HepG2 (cell line): ENCODE measurements at regions not wholly inside any gene's neighbourhood (a gene's known extent, or its start where the extent isn't known, plus 50 kb on each side); places are given as distances from the start of the nearest gene placed in this dataset.

Experiments
- ARNT2 ChIP-seq: sonication (generic); formaldehyde crosslinking; IDR thresholded peaks from 2 replicates; pipeline ENCODE4 v1.8.0; 2022; ENCODE audit warnings: mild to moderate bottlenecking, low read depth, missing genetic modification reagents, moderate library complexity
- ESRRA ChIP-seq: sonication (generic); formaldehyde crosslinking; IDR thresholded peaks from 2 replicates; pipeline ENCODE4 v1.5.1; 2020; ENCODE audit warnings: mild to moderate bottlenecking, low read depth, missing genetic modification reagents
- GPBP1L1 ChIP-seq: sonication (generic); formaldehyde crosslinking; IDR thresholded peaks from 2 replicates; pipeline ENCODE4 v1.5.0; 2020; ENCODE audit warnings: mild to moderate bottlenecking, missing genetic modification reagents
- ISL2 ChIP-seq: sonication (generic); formaldehyde crosslinking; IDR thresholded peaks from 2 replicates; pipeline ENCODE4 v1.5.0; 2020; ENCODE audit warnings: missing genetic modification reagents
- KDM5B ChIP-seq: sonication (generic); formaldehyde crosslinking; IDR thresholded peaks from 2 replicates; pipeline ENCODE4 v1.4.0; 2020; ENCODE audit warnings: missing genetic modification reagents, mild to moderate bottlenecking, borderline replicate concordance
- LCORL ChIP-seq, 2 experiments: fragments of 450-650 bp in 1 of 2; sonication (generic) in 1 of 2; formaldehyde crosslinking in 1 of 2; IDR thresholded peaks; 2 replicates each; pipeline versions ENCODE4 v1.5.0 to v1.6.1; 2017 to 2020; ENCODE audit warnings: antibody characterized with exemption in 1 of 2, missing genetic modification reagents in 1 of 2
- MBNL3 ChIP-seq: fragments of 250-450 bp; sonication (Bioruptor Pico); conservative IDR thresholded peaks from 2 replicates; pipeline ENCODE4 v1.8.0; 2022; ENCODE audit warnings: mild to moderate bottlenecking, inconsistent platforms
- PHF20 ChIP-seq: sonication (generic); formaldehyde crosslinking; IDR thresholded peaks from 2 replicates; pipeline ENCODE4 v1.5.0; 2020; ENCODE audit warnings: mild to moderate bottlenecking, missing genetic modification reagents
- RARA ChIP-seq: IDR thresholded peaks from 2 replicates; pipeline ENCODE4 v1.6.1; 2016; ENCODE audit warnings: missing genetic modification reagents, missing compliant biosample characterization
- SNAPC2 ChIP-seq: sonication (generic); formaldehyde crosslinking; IDR thresholded peaks from 2 replicates; pipeline ENCODE4 v1.8.1; 2022; ENCODE audit warnings: mild to moderate bottlenecking, missing genetic modification reagents
- THYN1 ChIP-seq: sonication (generic); formaldehyde crosslinking; IDR thresholded peaks from 2 replicates; pipeline ENCODE4 v1.8.1; 2023; ENCODE audit warnings: low read depth, mild to moderate bottlenecking, moderate library complexity, missing genetic modification reagents, borderline replicate concordance
- ZFX ChIP-seq: sonication (generic); formaldehyde crosslinking; IDR thresholded peaks from 2 replicates; pipeline ENCODE4 v1.4.0; 2020; ENCODE audit warnings: mild to moderate bottlenecking, low read depth, missing genetic modification reagents, moderate library complexity
- ZGPAT ChIP-seq: IDR thresholded peaks from 2 replicates; pipeline ENCODE4 v1.6.1; 2016; ENCODE audit warnings: mild to moderate bottlenecking
- ZNF260 ChIP-seq: sonication (generic); formaldehyde crosslinking; IDR thresholded peaks from 2 replicates; pipeline ENCODE4 v1.4.0; 2020; ENCODE audit warnings: missing genetic modification reagents, low read depth, mild to moderate bottlenecking, borderline replicate concordance
- ZNF34 ChIP-seq: sonication (generic); formaldehyde crosslinking; IDR thresholded peaks from 2 replicates; pipeline ENCODE4 v1.4.0; 2020; ENCODE audit warnings: mild to moderate bottlenecking, missing genetic modification reagents, borderline replicate concordance
- ZNF446 ChIP-seq: sonication (generic); formaldehyde crosslinking; IDR thresholded peaks from 2 replicates; pipeline ENCODE4 v1.5.0; 2020; ENCODE audit warnings: mild to moderate bottlenecking, missing genetic modification reagents
- ZNF552 ChIP-seq: sonication (generic); formaldehyde crosslinking; IDR thresholded peaks from 2 replicates; pipeline ENCODE4 v1.9.0; 2022; ENCODE audit warnings: missing genetic modification reagents, mild to moderate bottlenecking, borderline replicate concordance
- ZNF792 ChIP-seq: IDR thresholded peaks from 2 replicates; pipeline ENCODE4 v1.6.1; 2016
- TF ChIP-seq, protein P1 (sequence below): sonication (generic); formaldehyde crosslinking; IDR thresholded peaks from 2 replicates; pipeline ENCODE4 v1.4.0; 2020; ENCODE audit warnings: missing genetic modification reagents, borderline replicate concordance
- TF ChIP-seq, protein P2 (sequence below): sonication (generic); formaldehyde crosslinking; IDR thresholded peaks from 2 replicates; pipeline ENCODE4 v1.5.0; 2020; ENCODE audit warnings: mild to moderate bottlenecking, missing genetic modification reagents, borderline replicate concordance

GRCh38 chr2:20111311-20112131 lies 60.1 kb upstream of the LAPTM4A start (continued):
- TF ChIP-seq, protein P1, sequence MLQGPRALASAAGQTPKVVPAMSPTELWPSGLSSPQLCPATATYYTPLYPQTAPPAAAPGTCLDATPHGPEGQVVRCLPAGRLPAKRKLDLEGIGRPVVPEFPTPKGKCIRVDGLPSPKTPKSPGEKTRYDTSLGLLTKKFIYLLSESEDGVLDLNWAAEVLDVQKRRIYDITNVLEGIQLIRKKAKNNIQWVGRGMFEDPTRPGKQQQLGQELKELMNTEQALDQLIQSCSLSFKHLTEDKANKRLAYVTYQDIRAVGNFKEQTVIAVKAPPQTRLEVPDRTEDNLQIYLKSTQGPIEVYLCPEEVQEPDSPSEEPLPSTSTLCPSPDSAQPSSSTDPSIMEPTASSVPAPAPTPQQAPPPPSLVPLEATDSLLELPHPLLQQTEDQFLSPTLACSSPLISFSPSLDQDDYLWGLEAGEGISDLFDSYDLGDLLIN (CRISPR knock-in tag) = no peak
- no peak for TF ChIP-seq THYN1 (CRISPR knock-in tag)
- 0 out of 2 replicates have a peak, but pooled peaks have one; percentile 29 for TF ChIP-seq ESRRA (CRISPR knock-in tag)
- TF ChIP-seq GPBP1L1 (CRISPR knock-in tag) = no peak
- no peak; the same call in 1 of the 2 replicates for TF ChIP-seq ZGPAT
- TF ChIP-seq ZNF792 (CRISPR knock-in tag) = no peak
- no peak for TF ChIP-seq KDM5B (CRISPR knock-in tag)
- TF ChIP-seq ZNF552 = 0 out of 2 replicates have a peak, but pooled peaks have one; percentile 75
- TF ChIP-seq ZNF446 (CRISPR knock-in tag) = no peak
- peak; percentile 35; the same call in 1 of the 2 replicates for TF ChIP-seq PHF20
- no peak for TF ChIP-seq LCORL (IDR thresholded peaks at IDR 0.05)
- TF ChIP-seq LCORL (CRISPR knock-in tag; IDR thresholded peaks at IDR 0.05) = peak; percentile 40; the same call in 1 of the 2 replicates
- TF ChIP-seq ZNF260 = no peak
- TF ChIP-seq, protein P2, sequence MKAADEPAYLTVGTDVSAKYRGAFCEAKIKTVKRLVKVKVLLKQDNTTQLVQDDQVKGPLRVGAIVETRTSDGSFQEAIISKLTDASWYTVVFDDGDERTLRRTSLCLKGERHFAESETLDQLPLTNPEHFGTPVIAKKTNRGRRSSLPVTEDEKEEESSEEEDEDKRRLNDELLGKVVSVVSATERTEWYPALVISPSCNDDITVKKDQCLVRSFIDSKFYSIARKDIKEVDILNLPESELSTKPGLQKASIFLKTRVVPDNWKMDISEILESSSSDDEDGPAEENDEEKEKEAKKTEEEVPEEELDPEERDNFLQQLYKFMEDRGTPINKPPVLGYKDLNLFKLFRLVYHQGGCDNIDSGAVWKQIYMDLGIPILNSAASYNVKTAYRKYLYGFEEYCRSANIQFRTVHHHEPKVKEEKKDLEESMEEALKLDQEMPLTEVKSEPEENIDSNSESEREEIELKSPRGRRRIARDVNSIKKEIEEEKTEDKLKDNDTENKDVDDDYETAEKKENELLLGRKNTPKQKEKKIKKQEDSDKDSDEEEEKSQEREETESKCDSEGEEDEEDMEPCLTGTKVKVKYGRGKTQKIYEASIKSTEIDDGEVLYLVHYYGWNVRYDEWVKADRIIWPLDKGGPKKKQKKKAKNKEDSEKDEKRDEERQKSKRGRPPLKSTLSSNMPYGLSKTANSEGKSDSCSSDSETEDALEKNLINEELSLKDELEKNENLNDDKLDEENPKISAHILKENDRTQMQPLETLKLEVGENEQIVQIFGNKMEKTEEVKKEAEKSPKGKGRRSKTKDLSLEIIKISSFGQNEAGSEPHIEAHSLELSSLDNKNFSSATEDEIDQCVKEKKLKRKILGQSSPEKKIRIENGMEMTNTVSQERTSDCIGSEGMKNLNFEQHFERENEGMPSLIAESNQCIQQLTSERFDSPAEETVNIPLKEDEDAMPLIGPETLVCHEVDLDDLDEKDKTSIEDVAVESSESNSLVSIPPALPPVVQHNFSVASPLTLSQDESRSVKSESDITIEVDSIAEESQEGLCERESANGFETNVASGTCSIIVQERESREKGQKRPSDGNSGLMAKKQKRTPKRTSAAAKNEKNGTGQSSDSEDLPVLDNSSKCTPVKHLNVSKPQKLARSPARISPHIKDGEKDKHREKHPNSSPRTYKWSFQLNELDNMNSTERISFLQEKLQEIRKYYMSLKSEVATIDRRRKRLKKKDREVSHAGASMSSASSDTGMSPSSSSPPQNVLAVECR (CRISPR knock-in tag) = peak; percentile 43; the same call in 1 of the 2 replicates
- peak; percentile 44; the same call in 1 of the 2 replicates for TF ChIP-seq ARNT2 (CRISPR knock-in tag)
- TF ChIP-seq MBNL3 = no peak
- 0 out of 2 replicates have a peak, but pooled peaks have one; percentile 62 for TF ChIP-seq ZNF34 (CRISPR knock-in tag)
- peak; percentile 63; the same call in 1 of the 2 replicates for TF ChIP-seq ZFX (CRISPR knock-in tag)
- TF ChIP-seq ISL2 (CRISPR knock-in tag) = no peak
- peak; percentile 41 for TF ChIP-seq RARA (CRISPR knock-in tag)
- TF ChIP-seq SNAPC2 = no peak
